ENCODE measurements at regions not wholly inside any gene's neighbourhood (a gene's known extent, or its start where the extent isn't known, plus 50 kb on each side); places are given as distances from the start of the nearest gene placed in this dataset.

GRCh38 chr17:16881239-16881924, 90.5 kb downstream of the TNFRSF13B start:
- no peaks in the 10 kb centered on the region for H3K36me3 ChIP-seq
- H3K27me3 ChIP-seq: peaks cover 15% of the 10 kb centered on the region
- no peaks in the 10 kb centered on the region for H3K4me1 ChIP-seq
- H3K4me3 ChIP-seq: no peak overlapping the region
- TF ChIP-seq POLR2A (IDR thresholded peaks at IDR 0.05): no peak
- TF ChIP-seq CTCF (IDR thresholded peaks at IDR 0.05): no peak
- no peak for TF ChIP-seq POLR2AphosphoS5 (IDR thresholded peaks at IDR 0.05)
- no peak for TF ChIP-seq EP300 (IDR thresholded peaks at IDR 0.05)
- H3K27ac ChIP-seq: no peak overlapping the region
- peaks cover 0 to 9% (median 0%) of the 10 kb centered on the region in 3 donors for H3K9me3 ChIP-seq
- no peak for ATAC-seq
- WGBS, 2 donors (ENCODE audit: low coverage in 1 of 2): no CpG with 5 or more reads among the region's 9 CpGs

GRCh38 chr17:16880843-16881230, 91.1 kb downstream of the TNFRSF13B start:
- no peak for ATAC-seq
- Histone ChIP-seq H3K9me3 (peaks cover 0 to 9% (median 0%) of the 10 kb centered on the region in 3 donors), H3K36me3 (no peaks in the 10 kb centered on the region), H3K4me3 (no peak overlapping the region), H3K27ac (no peak overlapping the region), H3K27me3 (peaks cover 15% of the 10 kb centered on the region), H3K4me1 (no peaks in the 10 kb centered on the region)
- 85% methylated on average over 3 of the region's 9 CpGs; no CpG with 5 or more reads in 1 of the 2 donors for WGBS, 2 donors (ENCODE audit: low coverage in 1 of 2)
- TF ChIP-seq POLR2A (IDR thresholded peaks at IDR 0.05) (no peak), CTCF (IDR thresholded peaks at IDR 0.05) (no peak), EP300 (IDR thresholded peaks at IDR 0.05) (no peak), POLR2AphosphoS5 (IDR thresholded peaks at IDR 0.05) (no peak)

GRCh38 chr17:16880121-16880842, 91.6 kb downstream of the TNFRSF13B start:
- Histone ChIP-seq H3K4me1 (no peaks in the 10 kb centered on the region), H3K27me3 (peaks cover 15% of the 10 kb centered on the region), H3K4me3 (no peak overlapping the region), H3K27ac (no peak overlapping the region), H3K9me3 (peaks cover 0 to 9% (median 0%) of the 10 kb centered on the region in 3 donors), H3K36me3 (no peaks in the 10 kb centered on the region)
- TF ChIP-seq POLR2AphosphoS5 (IDR thresholded peaks at IDR 0.05) (no peak), EP300 (IDR thresholded peaks at IDR 0.05) (no peak), POLR2A (IDR thresholded peaks at IDR 0.05) (no peak), CTCF (IDR thresholded peaks at IDR 0.05) (no peak)
- WGBS, 2 donors (ENCODE audit: low coverage in 1 of 2): no CpG with 5 or more reads among the region's 16 CpGs
- no peak for ATAC-seq

- Histone ChIP-seq H3K9me3 (peaks cover 0 to 9% (median 0%) of the 10 kb centered on the region in 3 donors), H3K36me3 (no peaks in the 10 kb centered on the region), H3K27me3 (peaks cover 15% of the 10 kb centered on the region), H3K27ac (no peak overlapping the region), H3K4me3 (no peak overlapping the region), H3K4me1 (no peaks in the 10 kb centered on the region)
- TF ChIP-seq POLR2AphosphoS5 (IDR thresholded peaks at IDR 0.05): no peak
- TF ChIP-seq POLR2A (IDR thresholded peaks at IDR 0.05): no peak
- TF ChIP-seq EP300 (IDR thresholded peaks at IDR 0.05): no peak
- TF ChIP-seq CTCF (IDR thresholded peaks at IDR 0.05): no peak
- no peak for ATAC-seq
- WGBS, 2 donors (ENCODE audit: low coverage in 1 of 2): no CpG with 5 or more reads among the region's 15 CpGs
Observed at GRCh38 chr17:16879686-16880085, 92.2 kb downstream of the TNFRSF13B start.

- TF ChIP-seq POLR2A (IDR thresholded peaks at IDR 0.05): no peak
- ATAC-seq: no peak
- 70 to 75% methylated on average over 4 to 7 of the region's 10 CpGs for WGBS, 2 donors (ENCODE audit: low coverage in 1 of 2)
Observed at GRCh38 chr17:16878606-16879005, 93.3 kb downstream of the TNFRSF13B start.

More at GRCh38 chr17:16878606-16879005, 93.3 kb downstream of the TNFRSF13B start:
- H3K4me1 ChIP-seq: no peaks in the 10 kb centered on the region
- H3K27me3 ChIP-seq: peaks cover 15% of the 10 kb centered on the region
- no peak overlapping the region for H3K4me3 ChIP-seq
- H3K27ac ChIP-seq: no peak overlapping the region
- no peaks in the 10 kb centered on the region for H3K36me3 ChIP-seq
- peaks cover 0 to 9% (median 0%) of the 10 kb centered on the region in 3 donors for H3K9me3 ChIP-seq
